ENCODE measurements at regions not wholly inside any gene's neighbourhood (a gene's known extent, or its start where the extent isn't known, plus 50 kb on each side); places are given as distances from the start of the nearest gene placed in this dataset.

GRCh38 chr18:39793609-39794008 is 2161.4 kb upstream of the PIK3C3 start:
- no peak for TF ChIP-seq CTCF (conservative IDR thresholded peaks at IDR 0.05)
- H3K27ac ChIP-seq, result no peak overlapping the region

- H3K27ac ChIP-seq, result no peak overlapping the region; the same call in 1 of the 2 replicates
- no peak for TF ChIP-seq CTCF (conservative IDR thresholded peaks at IDR 0.05)
Observed at GRCh38 chr18:39788383-39788782, 2166.7 kb upstream of the PIK3C3 start.

- no peak for TF ChIP-seq CTCF (conservative IDR thresholded peaks at IDR 0.05)
- no peak overlapping the region for H3K27ac ChIP-seq
Observed at GRCh38 chr18:39786477-39786876, 2168.6 kb upstream of the PIK3C3 start.

GRCh38 chr18:39784541-39784940 is 2170.5 kb upstream of the PIK3C3 start:
- no peak overlapping the region for H3K27ac ChIP-seq
- no peak for TF ChIP-seq CTCF (conservative IDR thresholded peaks at IDR 0.05)

- TF ChIP-seq CTCF (conservative IDR thresholded peaks at IDR 0.05), result no peak
- no peak overlapping the region for H3K27ac ChIP-seq
Observed at GRCh38 chr18:39781565-39781964, 2173.5 kb upstream of the PIK3C3 start.

- no peak for TF ChIP-seq CTCF (conservative IDR thresholded peaks at IDR 0.05)
- no peak overlapping the region for H3K27ac ChIP-seq
Observed at GRCh38 chr18:39780774-39781173, 2174.3 kb upstream of the PIK3C3 start.

GRCh38 chr18:39779926-39780325 is 2175.1 kb upstream of the PIK3C3 start:
- no peak overlapping the region for H3K27ac ChIP-seq
- TF ChIP-seq CTCF (conservative IDR thresholded peaks at IDR 0.05), result no peak

- H3K27ac ChIP-seq, result no peak overlapping the region
- TF ChIP-seq CTCF (conservative IDR thresholded peaks at IDR 0.05), result no peak
Observed at GRCh38 chr18:39776766-39777165, 2178.3 kb upstream of the PIK3C3 start.

Measured in VCaP (cell line).